HL-60 (cell line): ENCODE measurements at regions not wholly inside any gene's neighbourhood (a gene's known extent, or its start where the extent isn't known, plus 50 kb on each side); places are given as distances from the start of the nearest gene placed in this dataset.

Experiments used
- POLR2AphosphoS5 ChIP-seq: IDR thresholded peaks from 2 replicates; pipeline ENCODE4 v1.6.1; 2012; ENCODE audit warnings: low read depth
- SPI1 ChIP-seq: IDR thresholded peaks from 2 replicates; pipeline ENCODE4 v1.6.1; 2012; ENCODE audit warnings: low read depth, mild to moderate bottlenecking, borderline replicate concordance
- TF ChIP-seq, protein P1 (sequence below): IDR thresholded peaks from 2 replicates; pipeline ENCODE4 v1.6.1; 2012; ENCODE audit warnings: low read depth; ENCODE audit not compliant: insufficient replicate concordance

DNA sequence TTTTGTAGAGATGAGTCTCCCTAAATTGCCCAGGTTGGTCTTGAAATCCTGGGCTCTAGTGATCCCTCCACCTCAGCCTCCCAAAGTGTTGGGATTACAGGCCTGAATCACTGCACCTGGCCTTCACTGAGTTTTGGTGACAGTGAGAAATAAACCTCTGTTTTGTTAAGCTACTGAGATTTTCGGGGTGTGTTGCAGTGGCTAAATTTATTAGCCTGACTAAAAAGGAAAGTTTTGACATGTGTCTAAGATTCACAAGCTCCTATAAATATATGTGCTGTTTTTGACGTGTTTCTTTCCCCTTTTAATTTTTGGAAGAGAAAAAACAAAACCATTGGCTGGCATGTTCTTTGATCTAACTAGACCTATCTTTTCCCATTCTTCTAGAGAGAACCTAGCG, 190.5 kb upstream of the MC4R start:
- TF ChIP-seq, protein P1, sequence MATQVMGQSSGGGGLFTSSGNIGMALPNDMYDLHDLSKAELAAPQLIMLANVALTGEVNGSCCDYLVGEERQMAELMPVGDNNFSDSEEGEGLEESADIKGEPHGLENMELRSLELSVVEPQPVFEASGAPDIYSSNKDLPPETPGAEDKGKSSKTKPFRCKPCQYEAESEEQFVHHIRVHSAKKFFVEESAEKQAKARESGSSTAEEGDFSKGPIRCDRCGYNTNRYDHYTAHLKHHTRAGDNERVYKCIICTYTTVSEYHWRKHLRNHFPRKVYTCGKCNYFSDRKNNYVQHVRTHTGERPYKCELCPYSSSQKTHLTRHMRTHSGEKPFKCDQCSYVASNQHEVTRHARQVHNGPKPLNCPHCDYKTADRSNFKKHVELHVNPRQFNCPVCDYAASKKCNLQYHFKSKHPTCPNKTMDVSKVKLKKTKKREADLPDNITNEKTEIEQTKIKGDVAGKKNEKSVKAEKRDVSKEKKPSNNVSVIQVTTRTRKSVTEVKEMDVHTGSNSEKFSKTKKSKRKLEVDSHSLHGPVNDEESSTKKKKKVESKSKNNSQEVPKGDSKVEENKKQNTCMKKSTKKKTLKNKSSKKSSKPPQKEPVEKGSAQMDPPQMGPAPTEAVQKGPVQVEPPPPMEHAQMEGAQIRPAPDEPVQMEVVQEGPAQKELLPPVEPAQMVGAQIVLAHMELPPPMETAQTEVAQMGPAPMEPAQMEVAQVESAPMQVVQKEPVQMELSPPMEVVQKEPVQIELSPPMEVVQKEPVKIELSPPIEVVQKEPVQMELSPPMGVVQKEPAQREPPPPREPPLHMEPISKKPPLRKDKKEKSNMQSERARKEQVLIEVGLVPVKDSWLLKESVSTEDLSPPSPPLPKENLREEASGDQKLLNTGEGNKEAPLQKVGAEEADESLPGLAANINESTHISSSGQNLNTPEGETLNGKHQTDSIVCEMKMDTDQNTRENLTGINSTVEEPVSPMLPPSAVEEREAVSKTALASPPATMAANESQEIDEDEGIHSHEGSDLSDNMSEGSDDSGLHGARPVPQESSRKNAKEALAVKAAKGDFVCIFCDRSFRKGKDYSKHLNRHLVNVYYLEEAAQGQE: no peak
- TF ChIP-seq SPI1 (no peak), POLR2AphosphoS5 (no peak)
